HCT116 (cell line): ENCODE measurements at regions not wholly inside any gene's neighbourhood (a gene's known extent, or its start where the extent isn't known, plus 50 kb on each side); places are given as distances from the start of the nearest gene placed in this dataset.

Experiments
- ATAC-seq: fragments of 200-7000 bp; cut with Tn5 transposase; 2 replicates; pipeline ENCODE4 v1.9.1; 2020; ENCODE audit warnings: mild to moderate bottlenecking, moderate library complexity
- BruUV-seq: library from RNA; stranded (reverse); fragments of 400-500 nt; replicated peaks from 2 replicates; lab custom pipeline; 2021; lab: Mats Ljungman, UMichigan
- CTCF ChIA-PET: fragments of 300-600 bp; sonication (Branson Sonifier 250); formaldehyde crosslinking; loops from one replicate; lab custom pipeline; 2021; ENCODE audit warnings: antibody characterized with exemption; lab: Charles Lee
- POLR2A ChIA-PET: fragments of 300-600, 350-600 bp; sonication (Branson Sonifier 250); formaldehyde crosslinking; loops from one replicate; lab custom pipeline; 2021; ENCODE audit warnings: antibody characterized with exemption; lab: Charles Lee
- RAD21 ChIA-PET, 2 experiments: fragments of 300-600 bp; sonication (Branson Sonifier 250); formaldehyde crosslinking; loops; one replicate each; lab custom pipeline; 2023; ENCODE audit warnings: low total read pairs in 2 of 2; ENCODE audit not compliant: uncharacterized antibody in 2 of 2, unreplicated experiment in 2 of 2, low non-redundant PET in 1 of 2; lab: Charles Lee
- DNase-seq: peaks from one replicate; pipeline ENCODE4 v3.0.0-alpha.2; 2010; ENCODE audit warnings: low read depth, low spot score
- H2AFZ ChIP-seq: fragments of 200-600 bp; shearing (Covaris generic), sonication (generic); 2 replicates; pipeline ENCODE4 v1.6.1; 2017; ENCODE audit warnings: low read depth, mixed run types, mixed read lengths, antibody characterized with exemption, low read length; ENCODE audit not compliant: poor library complexity, severe bottlenecking
- H3K27ac ChIP-seq: 2 replicates; pipeline ENCODE4 v1.5.1; 2012; ENCODE audit warnings: low read depth, low read length
- H3K27me3 ChIP-seq: fragments of 200-600 bp; sonication (generic); 2 replicates; pipeline ENCODE4 v1.6.1; 2016; ENCODE audit warnings: mixed run types, low read length, mixed read lengths; ENCODE audit not compliant: insufficient read depth
- H3K36me3 ChIP-seq, 2 experiments: fragments of 200-500 bp in 1 of 2; fragments of 200-600 bp in 1 of 2; sonication (Bioruptor generic) in 1 of 2; sonication (generic) in 1 of 2; 2 replicates each; pipeline versions ENCODE4 v1.5.1 to v1.6.1; 2014 to 2016; ENCODE audit warnings: low read length in 2 of 2, inconsistent platforms in 1 of 2, mixed read lengths in 1 of 2, mixed run types in 1 of 2; ENCODE audit not compliant: insufficient read depth in 2 of 2, control insufficient read depth in 1 of 2
- H3K4me1 ChIP-seq, 2 experiments: fragments of 200-600 bp in 1 of 2; sonication (generic) in 1 of 2; 2 replicates each; pipeline versions ENCODE4 v1.5.1 to v1.6.1; 2012 to 2017; ENCODE audit warnings: low read length in 2 of 2, inconsistent platforms in 1 of 2, mild to moderate bottlenecking in 1 of 2, mixed read lengths in 1 of 2, mixed run types in 1 of 2, moderate library complexity in 1 of 2; ENCODE audit not compliant: insufficient read depth in 2 of 2, control insufficient read depth in 1 of 2
- H3K4me2 ChIP-seq: fragments of 200-600 bp; sonication (generic); 2 replicates; pipeline ENCODE4 v1.6.1; 2017; ENCODE audit warnings: mixed run types, low read length, mixed read lengths
- H3K4me3 ChIP-seq, 2 experiments: fragments of 200-600 bp in 1 of 2; sonication (generic) in 1 of 2; replicated peaks in 1 of 2; 2 replicates each; pipeline ENCODE4 v1.5.1; 2011 to 2016; ENCODE audit warnings: low read length in 2 of 2, control low read depth in 1 of 2, low read depth in 1 of 2, mild to moderate bottlenecking in 1 of 2, mixed read lengths in 1 of 2, mixed run types in 1 of 2
- H3K79me2 ChIP-seq: fragments of 200-600 bp; sonication (generic); 2 replicates; pipeline ENCODE4 v1.6.1; 2017; ENCODE audit warnings: mild to moderate bottlenecking, mixed run types, low read length, moderate library complexity, mixed read lengths; ENCODE audit not compliant: insufficient read depth
- H3K9ac ChIP-seq: fragments of 200-600 bp; sonication (generic); 2 replicates; pipeline ENCODE4 v1.6.1; 2016; ENCODE audit warnings: low read length, mixed read lengths
- H3K9me2 ChIP-seq: fragments of 200-600 bp; sonication (generic), shearing (Covaris generic); 2 replicates; pipeline ENCODE4 v1.6.1; 2017; ENCODE audit warnings: mixed run types, mild to moderate bottlenecking, moderate library complexity; ENCODE audit not compliant: insufficient read depth
- H3K9me3 ChIP-seq, 2 experiments: fragments of 200-500 bp in 1 of 2; fragments of 200-600 bp in 1 of 2; sonication (Bioruptor generic) in 1 of 2; sonication (generic) in 1 of 2; 2 replicates each; pipeline ENCODE4 v1.6.1; 2014 to 2017; ENCODE audit warnings: low read length in 2 of 2, mixed read lengths in 2 of 2, inconsistent platforms in 1 of 2, low read depth in 1 of 2, mild to moderate bottlenecking in 1 of 2, mixed run types in 1 of 2, moderate library complexity in 1 of 2; ENCODE audit not compliant: control insufficient read depth in 1 of 2, insufficient read depth in 1 of 2
- H4K20me1 ChIP-seq: fragments of 200-600 bp; sonication (generic), shearing (Covaris generic); 2 replicates; pipeline ENCODE4 v1.6.1; 2017; ENCODE audit warnings: mixed run types, mild to moderate bottlenecking, moderate library complexity; ENCODE audit not compliant: insufficient read depth
- ATF3 ChIP-seq: IDR thresholded peaks from 2 replicates; pipeline ENCODE4 v1.6.1; 2012
- CBX3 ChIP-seq: IDR thresholded peaks from 2 replicates; pipeline ENCODE4 v1.6.1; 2012; ENCODE audit warnings: low read depth
- CEBPB ChIP-seq: IDR thresholded peaks from 2 replicates; pipeline ENCODE4 v1.6.1; 2012; ENCODE audit warnings: low read depth
- EGR1 ChIP-seq: IDR thresholded peaks from 2 replicates; pipeline ENCODE4 v1.6.1; 2012; ENCODE audit warnings: low read depth
- ELF1 ChIP-seq: IDR thresholded peaks from 2 replicates; pipeline ENCODE4 v1.6.1; 2012; ENCODE audit warnings: low read depth, borderline replicate concordance
- EZH2 ChIP-seq: fragments of 200-600 bp; sonication (generic); IDR thresholded peaks from 2 replicates; pipeline ENCODE4 v1.6.1; 2017; ENCODE audit warnings: antibody characterized with exemption, mixed run types
- EZH2phosphoT487 ChIP-seq: fragments of 200-600 bp; IDR thresholded peaks from 2 replicates; pipeline ENCODE4 v1.6.1; 2018; ENCODE audit warnings: antibody characterized with exemption, borderline replicate concordance
- JUND ChIP-seq: IDR thresholded peaks from 2 replicates; pipeline ENCODE4 v1.6.1; 2012
- POLR2A ChIP-seq: IDR thresholded peaks from 2 replicates; pipeline ENCODE4 v1.7.0; 2011; ENCODE audit warnings: borderline replicate concordance; ENCODE audit not compliant: insufficient read depth, insufficient read length; ENCODE audit errors: extremely low read depth
- POLR2AphosphoS5 ChIP-seq: IDR thresholded peaks from 2 replicates; pipeline ENCODE4 v1.6.1; 2011; ENCODE audit warnings: mild to moderate bottlenecking, low read depth, low read length, moderate library complexity
- RAD21 ChIP-seq: IDR thresholded peaks from 2 replicates; pipeline ENCODE4 v1.6.1; 2012; ENCODE audit warnings: low read depth, mild to moderate bottlenecking
- SIN3A ChIP-seq: IDR thresholded peaks from 2 replicates; pipeline ENCODE4 v1.6.1; 2012; ENCODE audit warnings: low read depth
- SRF ChIP-seq: IDR thresholded peaks from 2 replicates; pipeline ENCODE4 v1.6.1; 2012; ENCODE audit warnings: low read depth
- TCF7L2 ChIP-seq: IDR thresholded peaks from 2 replicates; pipeline ENCODE4 v1.7.0; 2011; ENCODE audit warnings: borderline replicate concordance, inconsistent platforms; ENCODE audit not compliant: insufficient read depth, insufficient read length; ENCODE audit errors: extremely low read depth
- YY1 ChIP-seq: IDR thresholded peaks from 2 replicates; pipeline ENCODE4 v1.6.1; 2011; ENCODE audit warnings: low read length, low read depth, moderate library complexity, mild to moderate bottlenecking; ENCODE audit not compliant: insufficient replicate concordance; ENCODE audit errors: extremely low read depth
- ZBTB33 ChIP-seq: IDR thresholded peaks from 2 replicates; pipeline ENCODE4 v1.6.1; 2011; ENCODE audit warnings: mild to moderate bottlenecking, low read length, moderate library complexity; ENCODE audit not compliant: insufficient replicate concordance; ENCODE audit errors: extremely low read depth
- ZNF274 ChIP-seq: fragments of 200-500 bp; sonication (Bioruptor generic); IDR thresholded peaks from 2 replicates; pipeline ENCODE4 v1.6.1; 2014; ENCODE audit warnings: mild to moderate bottlenecking, low read depth, low read length, inconsistent platforms
- intact Hi-C: fragments of 100-400 bp; cut with micrococcal nuclease; formaldehyde crosslinking; loops from 2 replicates; pipeline ENCODE4 v1.10.0; 2022

- H3K27me3 ChIP-seq, result 0 out of 2 replicates have a peak, but pooled peaks cover 7% of the 10 kb centered on the region
- no peaks in the 10 kb centered on the region for H4K20me1 ChIP-seq
- H3K9ac ChIP-seq, result no peak overlapping the region
- H3K4me1 ChIP-seq, result no peaks in the 10 kb centered on the region
- H3K4me3 ChIP-seq, result no peak overlapping the region
- BruUV-seq, result no TSS peak
- intact Hi-C loops, result no loop called here
- no peaks in the 10 kb centered on the region for H3K79me2 ChIP-seq
- no peaks in the 10 kb centered on the region for H3K9me3 ChIP-seq
- DNase-seq, result no peak
- no peak overlapping the region for H3K4me2 ChIP-seq
- no peak overlapping the region for H3K27ac ChIP-seq
- no peaks in the 10 kb centered on the region for H3K36me3 ChIP-seq
- TF ChIP-seq POLR2A (no peak), ATF3 (no peak), ZNF274 (no peak), TCF7L2 (no peak), POLR2AphosphoS5 (no peak), ELF1 (no peak), SRF (no peak)
- H3K9me2 ChIP-seq, result no peaks in the 10 kb centered on the region
- ATAC-seq, result no peak
- no peak overlapping the region for H2AFZ ChIP-seq
- ChIA-PET RAD21 (no interaction called here), CTCF (no interaction called here), POLR2A (no interaction called here)
Measured at GRCh38 chr4:15213302-15213970, 211.2 kb downstream of the CPEB2 start.

GRCh38 chr4:15215109-15215508, 212.7 kb upstream of the C1QTNF7 start:
- Histone ChIP-seq H3K4me3 (no peak overlapping the region), H3K9ac (no peak overlapping the region), H3K9me2 (no peaks in the 10 kb centered on the region), H3K27ac (no peak overlapping the region), H4K20me1 (no peaks in the 10 kb centered on the region), H2AFZ (no peak overlapping the region), H3K36me3 (no peaks in the 10 kb centered on the region), H3K4me2 (no peak overlapping the region), H3K4me1 (no peaks in the 10 kb centered on the region), H3K9me3 (no peaks in the 10 kb centered on the region), H3K27me3 (peaks cover 10% of the 10 kb centered on the region; the same call in 1 of the 2 replicates), H3K79me2 (no peaks in the 10 kb centered on the region)
- BruUV-seq, result no TSS peak
- CTCF ChIA-PET, result no interaction called here
- DNase-seq, result no peak
- intact Hi-C loops, result no loop called here
- POLR2A ChIA-PET, result no interaction called here
- RAD21 ChIA-PET, result no interaction called here
- ATAC-seq, result no peak
- TF ChIP-seq RAD21 (no peak), YY1 (no peak), ZNF274 (no peak), CEBPB (no peak), TCF7L2 (no peak), SIN3A (no peak), EZH2phosphoT487 (no peak), EZH2 (no peak), EGR1 (no peak), CBX3 (no peak), ZBTB33 (no peak), JUND (no peak)
